ENCODE measurements at regions not wholly inside any gene's neighbourhood (a gene's known extent, or its start where the extent isn't known, plus 50 kb on each side); places are given as distances from the start of the nearest gene placed in this dataset.
"Not testable (repeated sequence)": the region's sequence is repeated elsewhere in the genome, so short reads cannot be mapped to it uniquely, and the experiment has no call there.

DNA sequence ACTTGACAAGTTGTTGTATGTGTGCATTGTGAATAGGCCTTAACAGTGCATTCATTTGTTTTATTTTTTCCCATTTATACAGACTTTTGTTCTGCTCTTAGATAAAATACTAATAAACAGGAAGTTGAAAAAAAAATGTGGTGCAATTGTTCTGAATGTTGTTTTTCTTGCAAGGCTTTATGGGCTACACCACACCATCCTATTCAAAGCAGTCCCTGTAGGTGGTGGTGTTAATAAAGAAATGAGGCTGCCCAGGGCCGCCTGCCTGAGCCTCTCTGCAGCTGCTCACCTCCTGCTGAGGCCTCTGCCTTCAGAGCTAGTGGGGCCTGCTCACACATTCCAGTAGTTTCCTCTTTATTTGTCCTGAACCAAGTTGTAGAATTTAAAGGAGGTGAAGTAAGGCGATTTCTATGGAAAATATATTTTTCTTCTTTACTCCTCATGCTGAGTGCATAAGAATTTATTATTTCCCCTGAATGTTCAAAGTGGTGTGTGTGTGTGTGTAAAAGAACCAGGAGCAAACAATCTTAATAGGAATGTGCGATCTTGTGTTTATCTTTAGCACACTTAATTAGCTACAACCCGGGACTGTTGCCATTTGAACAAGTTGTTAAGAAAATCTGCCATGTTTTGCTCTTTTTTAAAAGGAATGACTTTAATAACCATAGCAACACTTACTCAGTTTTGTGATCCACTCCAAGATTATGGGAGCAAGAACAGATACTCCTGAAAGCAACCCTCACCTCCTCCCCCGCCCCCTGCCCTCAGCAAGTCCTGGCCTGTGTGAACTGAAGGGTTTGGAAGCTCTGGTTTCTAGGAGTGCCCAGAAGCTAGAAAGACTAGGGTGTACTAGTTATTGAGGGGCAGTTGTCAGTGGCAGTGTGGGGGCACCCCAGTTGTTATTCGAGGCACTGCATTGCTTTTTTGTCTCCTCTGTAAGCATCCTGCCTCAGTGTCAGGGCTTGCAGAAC is 251.6 kb upstream of the PLGLB2 start:
- peaks cover 25% of the 10 kb centered on the region for H3K4me1 Mint-ChIP-seq (ENCODE audit: low read depth)
- TF ChIP-seq, protein P1, sequence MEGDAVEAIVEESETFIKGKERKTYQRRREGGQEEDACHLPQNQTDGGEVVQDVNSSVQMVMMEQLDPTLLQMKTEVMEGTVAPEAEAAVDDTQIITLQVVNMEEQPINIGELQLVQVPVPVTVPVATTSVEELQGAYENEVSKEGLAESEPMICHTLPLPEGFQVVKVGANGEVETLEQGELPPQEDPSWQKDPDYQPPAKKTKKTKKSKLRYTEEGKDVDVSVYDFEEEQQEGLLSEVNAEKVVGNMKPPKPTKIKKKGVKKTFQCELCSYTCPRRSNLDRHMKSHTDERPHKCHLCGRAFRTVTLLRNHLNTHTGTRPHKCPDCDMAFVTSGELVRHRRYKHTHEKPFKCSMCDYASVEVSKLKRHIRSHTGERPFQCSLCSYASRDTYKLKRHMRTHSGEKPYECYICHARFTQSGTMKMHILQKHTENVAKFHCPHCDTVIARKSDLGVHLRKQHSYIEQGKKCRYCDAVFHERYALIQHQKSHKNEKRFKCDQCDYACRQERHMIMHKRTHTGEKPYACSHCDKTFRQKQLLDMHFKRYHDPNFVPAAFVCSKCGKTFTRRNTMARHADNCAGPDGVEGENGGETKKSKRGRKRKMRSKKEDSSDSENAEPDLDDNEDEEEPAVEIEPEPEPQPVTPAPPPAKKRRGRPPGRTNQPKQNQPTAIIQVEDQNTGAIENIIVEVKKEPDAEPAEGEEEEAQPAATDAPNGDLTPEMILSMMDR (IDR thresholded peaks at IDR 0.05) = peak; percentile 23
- H3K4me3 Mint-ChIP-seq; CTCF ChIA-PET; H3K36me3 Mint-ChIP-seq (ENCODE audit: low read depth); POLR2A ChIA-PET; H3K9me3 Mint-ChIP-seq; H3K27me3 Mint-ChIP-seq; intact Hi-C loops (cut with micrococcal nuclease); H3K27ac Mint-ChIP-seq: not testable (repeated sequence)
- DNase-seq (peak; percentile 33), ATAC-seq (peak; percentile 83)

DNA sequence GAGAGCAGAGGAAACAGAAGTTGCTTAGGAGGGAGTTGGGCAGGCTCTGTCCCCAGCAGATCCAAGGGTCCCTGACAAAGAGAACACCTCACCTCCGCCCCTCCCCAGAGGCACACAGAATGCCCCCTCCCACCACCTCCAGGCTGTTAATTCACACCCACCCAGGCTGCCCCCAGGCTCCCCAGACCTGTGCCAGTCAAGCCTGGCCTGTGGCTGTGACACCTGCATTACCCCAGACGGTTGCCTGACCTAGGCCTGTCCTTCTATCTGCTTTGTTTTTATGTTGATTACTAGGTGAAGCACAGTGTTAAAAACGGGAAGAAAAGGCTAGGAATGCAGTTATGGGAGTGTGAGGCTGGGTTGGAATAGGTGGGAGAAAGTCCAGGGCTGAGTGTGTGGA is 250.8 kb upstream of the PLGLB2 start:
- intact Hi-C loops (cut with micrococcal nuclease); ATAC-seq; POLR2A ChIA-PET: not testable (repeated sequence)

DNA sequence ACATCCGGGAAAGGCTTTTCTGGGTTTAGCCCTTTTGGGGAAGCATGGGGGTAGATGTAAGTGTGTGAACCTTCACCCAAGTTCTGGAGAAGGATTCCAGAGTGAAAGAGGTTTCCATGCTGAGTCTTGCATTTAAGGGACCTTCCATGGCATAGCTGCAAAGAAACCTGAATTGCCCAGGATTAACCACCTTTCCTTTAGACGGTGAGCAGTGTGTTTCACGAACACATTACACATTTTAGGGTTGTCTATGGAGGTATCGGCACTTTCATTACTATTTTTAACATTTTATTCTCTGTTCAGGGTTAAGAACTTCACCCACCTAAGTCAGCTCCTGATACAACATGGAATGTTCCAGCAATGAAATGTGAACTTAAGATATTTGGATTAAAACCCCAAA is 250.2 kb upstream of the PLGLB2 start:
- ATAC-seq; CTCF ChIA-PET; intact Hi-C loops (cut with micrococcal nuclease); DNase-seq; H3K9me3 Mint-ChIP-seq; H3K36me3 Mint-ChIP-seq (ENCODE audit: low read depth); H3K27me3 Mint-ChIP-seq; H3K4me3 Mint-ChIP-seq; POLR2A ChIA-PET: not testable (repeated sequence)
- peak overlapping the region; percentile 59 for H3K27ac Mint-ChIP-seq
- peaks cover 22% of the 10 kb centered on the region for H3K4me1 Mint-ChIP-seq (ENCODE audit: low read depth)

More for the DNA sequence above, 250.8 kb upstream of the PLGLB2 start:
- CTCF ChIA-PET; DNase-seq; H3K27ac Mint-ChIP-seq; H3K4me3 Mint-ChIP-seq; H3K27me3 Mint-ChIP-seq; H3K9me3 Mint-ChIP-seq; H3K36me3 Mint-ChIP-seq (ENCODE audit: low read depth): not testable (repeated sequence)
- peaks cover 22% of the 10 kb centered on the region for H3K4me1 Mint-ChIP-seq (ENCODE audit: low read depth)

DNA sequence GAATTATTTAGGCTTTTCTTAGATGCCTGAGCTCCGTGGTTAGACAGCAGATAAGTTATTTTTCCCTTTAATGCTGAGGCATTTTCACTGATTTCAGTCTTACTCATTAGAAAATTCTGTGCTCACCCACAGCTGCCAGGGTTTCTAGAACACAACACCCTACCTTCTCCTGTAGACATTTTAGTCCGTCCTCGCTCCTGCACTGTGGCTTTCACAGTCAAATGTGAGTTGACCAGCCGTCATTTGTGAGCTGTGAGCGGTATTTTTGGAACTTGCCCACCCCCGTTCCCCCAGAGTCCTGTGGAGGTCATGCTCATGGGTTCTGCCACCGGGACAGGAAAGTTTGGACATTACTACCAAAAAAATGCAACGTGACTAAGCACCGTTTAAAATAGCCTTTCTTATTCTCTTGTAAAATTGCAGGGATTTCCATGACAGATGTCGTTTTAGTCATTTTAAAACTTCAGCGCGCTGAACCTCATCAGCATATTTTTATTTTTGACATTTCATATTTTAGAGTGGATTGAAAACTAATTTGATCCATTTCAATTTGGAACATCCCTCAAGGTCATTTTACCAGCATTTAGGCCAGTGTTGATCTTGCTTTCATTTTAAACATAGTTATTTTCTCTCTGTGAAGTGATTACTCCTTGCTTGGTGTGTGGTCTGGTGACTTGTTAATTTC is 249.6 kb upstream of the PLGLB2 start:
- H3K36me3 Mint-ChIP-seq (ENCODE audit: low read depth); POLR2A ChIA-PET; H3K27me3 Mint-ChIP-seq; H3K9me3 Mint-ChIP-seq; CTCF ChIA-PET; intact Hi-C loops (cut with micrococcal nuclease): not testable (repeated sequence)
- ATAC-seq (peak; percentile 48), DNase-seq (peak; percentile 55)
- Mint-ChIP-seq H3K4me3 (peak overlapping the region; percentile 49), H3K4me1 (ENCODE audit: low read depth) (peaks cover 22% of the 10 kb centered on the region), H3K27ac (peak overlapping the region; percentile 88)

DNA sequence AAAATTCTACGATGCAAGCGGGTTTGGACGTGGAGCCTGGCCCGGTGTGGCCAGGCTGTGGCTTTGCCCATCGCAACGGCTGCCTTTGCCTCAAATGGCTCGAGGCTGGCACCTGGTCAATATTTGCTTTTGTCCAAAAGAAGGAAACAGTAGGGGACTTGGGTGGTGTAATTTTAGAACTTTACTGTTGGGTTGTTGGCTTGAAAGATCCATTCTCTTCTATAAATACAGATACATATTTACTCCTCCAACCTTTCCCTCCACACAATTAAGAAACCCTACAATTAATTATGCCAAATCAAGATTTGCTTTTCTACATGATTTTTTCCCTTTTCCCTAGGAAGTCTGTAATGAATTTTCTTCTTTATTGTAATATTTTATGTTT is 249.0 kb upstream of the PLGLB2 start:
- H3K27ac Mint-ChIP-seq; intact Hi-C loops (cut with micrococcal nuclease); H3K36me3 Mint-ChIP-seq (ENCODE audit: low read depth); ATAC-seq; DNase-seq; POLR2A ChIA-PET; CTCF ChIA-PET; H3K9me3 Mint-ChIP-seq; H3K4me3 Mint-ChIP-seq; H3K27me3 Mint-ChIP-seq: not testable (repeated sequence)
- peaks cover 22% of the 10 kb centered on the region for H3K4me1 Mint-ChIP-seq (ENCODE audit: low read depth)

DNA sequence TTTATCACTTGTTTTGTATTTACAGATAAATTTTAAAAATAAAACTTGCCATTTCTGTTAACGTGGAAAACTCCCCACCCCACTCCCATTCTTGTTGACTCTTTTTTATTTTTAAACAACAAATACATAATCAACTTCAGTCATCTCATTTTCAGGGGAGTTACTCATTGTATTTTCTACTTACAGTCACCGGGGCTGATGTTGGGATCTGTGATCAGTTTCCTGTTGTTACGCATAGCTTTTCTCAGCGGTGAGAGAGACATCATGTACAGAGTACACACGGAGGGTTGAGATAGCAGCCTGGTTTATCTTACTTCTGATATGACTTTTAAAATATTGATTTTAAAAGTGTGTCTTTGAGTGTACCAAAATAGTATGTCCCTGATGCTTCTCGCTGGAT is 248.0 kb upstream of the PLGLB2 start:
- H3K4me1 Mint-ChIP-seq (ENCODE audit: low read depth) = peaks cover 16% of the 10 kb centered on the region
- intact Hi-C loops (cut with micrococcal nuclease); POLR2A ChIA-PET; DNase-seq; CTCF ChIA-PET; H3K9me3 Mint-ChIP-seq; H3K36me3 Mint-ChIP-seq (ENCODE audit: low read depth); H3K27me3 Mint-ChIP-seq: not testable (repeated sequence)
- ATAC-seq = peak; percentile 70
- H3K27ac Mint-ChIP-seq = peak overlapping the region; percentile 93
- H3K4me3 Mint-ChIP-seq = peak overlapping the region; percentile 51

DNA sequence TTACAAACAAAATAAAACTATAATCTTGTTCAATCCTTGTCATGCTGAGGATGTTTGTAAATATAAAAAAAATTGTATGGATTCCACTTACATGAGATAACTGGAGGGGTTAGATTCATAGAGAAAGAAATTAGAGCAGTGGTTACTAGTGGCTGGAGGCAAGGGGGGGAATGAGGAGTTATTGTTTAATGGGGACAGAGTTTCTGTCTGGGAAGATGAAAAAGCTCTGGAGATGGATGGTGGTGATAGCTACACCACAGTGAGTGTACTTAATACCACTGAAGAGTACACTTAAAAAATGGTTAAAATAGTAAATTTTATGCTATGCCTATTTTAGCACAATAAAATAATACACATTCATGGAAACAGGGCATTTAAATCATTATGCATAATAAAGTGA is 247.5 kb upstream of the PLGLB2 start:
- H3K27ac Mint-ChIP-seq = peak overlapping the region; percentile 93
- peak overlapping the region; percentile 51 for H3K4me3 Mint-ChIP-seq
- ATAC-seq; H3K9me3 Mint-ChIP-seq; intact Hi-C loops (cut with micrococcal nuclease); H3K36me3 Mint-ChIP-seq (ENCODE audit: low read depth); H3K27me3 Mint-ChIP-seq; DNase-seq; POLR2A ChIA-PET; CTCF ChIA-PET: not testable (repeated sequence)
- peaks cover 10% of the 10 kb centered on the region for H3K4me1 Mint-ChIP-seq (ENCODE audit: low read depth)

DNA sequence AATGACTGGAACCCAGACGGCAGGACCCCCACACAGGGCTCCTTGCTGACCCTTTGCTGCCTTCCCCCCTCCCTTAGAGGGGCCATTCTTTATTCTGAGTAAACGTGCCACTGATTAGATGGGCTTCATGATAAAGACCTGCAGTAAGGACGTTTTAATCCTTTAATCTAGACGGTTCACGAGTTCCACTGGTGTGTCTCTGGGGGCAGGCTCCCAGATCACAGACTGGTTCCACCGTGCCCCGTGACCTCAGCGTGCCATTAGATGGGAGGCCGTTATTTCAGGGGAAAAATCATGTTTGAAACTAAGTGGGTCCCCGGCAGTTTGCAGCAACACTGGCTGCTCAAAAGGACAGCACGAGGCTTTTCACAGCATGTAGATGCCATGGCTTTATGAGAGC is 246.9 kb upstream of the PLGLB2 start:
- POLR2A ChIA-PET; H3K9me3 Mint-ChIP-seq; H3K27me3 Mint-ChIP-seq; intact Hi-C loops (cut with micrococcal nuclease); H3K36me3 Mint-ChIP-seq (ENCODE audit: low read depth); H3K4me3 Mint-ChIP-seq; CTCF ChIA-PET; DNase-seq; ATAC-seq: not testable (repeated sequence)
- Mint-ChIP-seq H3K4me1 (ENCODE audit: low read depth) (peaks cover 10% of the 10 kb centered on the region), H3K27ac (peak overlapping the region; percentile 74)

DNA sequence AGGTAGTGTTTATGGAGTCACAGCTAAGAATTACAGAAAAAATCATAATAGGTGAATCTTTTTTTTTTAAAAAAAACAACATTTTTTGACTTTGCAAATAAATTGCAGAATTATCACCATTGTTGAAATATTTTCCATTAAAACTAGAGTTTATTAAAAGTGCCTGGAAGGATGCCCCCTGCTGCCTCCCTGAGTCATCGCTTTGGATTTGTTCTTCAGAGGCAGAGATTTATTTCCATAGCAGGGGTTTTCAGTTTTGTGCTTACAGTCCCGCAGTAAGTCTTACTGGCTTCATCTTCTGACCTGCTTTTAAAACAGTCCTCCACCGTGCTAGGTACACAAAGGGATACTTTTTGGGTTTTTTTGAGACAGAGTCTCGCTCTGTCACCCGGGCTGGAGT is 244.9 kb upstream of the PLGLB2 start:
- H3K9me3 Mint-ChIP-seq; H3K27ac Mint-ChIP-seq; intact Hi-C loops (cut with micrococcal nuclease); POLR2A ChIA-PET; DNase-seq; CTCF ChIA-PET; H3K36me3 Mint-ChIP-seq (ENCODE audit: low read depth); ATAC-seq; H3K27me3 Mint-ChIP-seq; H3K4me3 Mint-ChIP-seq: not testable (repeated sequence)
- H3K4me1 Mint-ChIP-seq (ENCODE audit: low read depth) = peaks cover 11% of the 10 kb centered on the region

DNA sequence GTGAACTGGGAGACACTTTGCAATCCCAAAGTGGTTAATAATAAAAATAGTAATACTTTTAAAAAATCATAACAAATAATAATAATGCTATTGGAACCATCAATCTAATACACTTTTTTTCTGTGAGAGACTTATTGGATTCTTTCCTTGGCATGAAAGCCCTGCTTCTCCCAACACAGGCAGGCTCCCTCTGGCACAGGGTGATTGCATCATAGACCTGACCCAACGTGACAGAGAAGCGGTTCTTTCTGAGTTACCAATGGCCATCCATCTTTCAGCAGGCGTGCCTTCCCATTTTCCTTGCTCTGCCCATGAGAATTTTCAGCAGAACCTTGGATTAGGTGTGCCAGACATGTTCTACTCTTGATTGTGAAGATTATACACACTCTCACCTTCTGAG is 242.6 kb upstream of the PLGLB2 start:
- H3K4me3 Mint-ChIP-seq; DNase-seq; ATAC-seq; H3K27me3 Mint-ChIP-seq; intact Hi-C loops (cut with micrococcal nuclease); H3K9me3 Mint-ChIP-seq; POLR2A ChIA-PET; H3K36me3 Mint-ChIP-seq (ENCODE audit: low read depth); H3K27ac Mint-ChIP-seq; CTCF ChIA-PET: not testable (repeated sequence)
- H3K4me1 Mint-ChIP-seq (ENCODE audit: low read depth) = peaks cover 16% of the 10 kb centered on the region

DNA sequence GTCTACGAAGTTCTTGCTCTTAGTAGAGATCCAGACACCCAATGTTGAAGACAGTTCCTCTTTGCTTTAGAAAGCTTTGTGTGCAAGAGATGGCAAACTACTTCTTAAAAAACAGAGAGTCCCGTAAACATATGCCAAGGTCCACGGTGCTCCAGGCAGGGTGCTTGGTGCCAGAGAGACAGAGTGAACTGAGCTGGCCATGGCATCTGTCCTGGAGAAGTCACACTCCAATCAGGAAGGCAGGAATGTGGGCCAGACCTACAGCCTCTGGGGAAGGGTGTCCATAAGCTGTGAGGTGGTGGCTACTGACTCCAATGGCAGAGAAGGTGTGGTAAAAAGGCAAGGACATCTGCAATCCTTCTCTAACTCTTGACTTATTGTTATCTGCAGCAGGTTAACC is 242.0 kb upstream of the PLGLB2 start:
- H3K9me3 Mint-ChIP-seq; H3K4me3 Mint-ChIP-seq; H3K27me3 Mint-ChIP-seq; H3K36me3 Mint-ChIP-seq (ENCODE audit: low read depth); H3K27ac Mint-ChIP-seq; ATAC-seq; intact Hi-C loops (cut with micrococcal nuclease); CTCF ChIA-PET; DNase-seq; POLR2A ChIA-PET: not testable (repeated sequence)
- H3K4me1 Mint-ChIP-seq (ENCODE audit: low read depth) = peaks cover 15% of the 10 kb centered on the region
